Stimulated activated CD4-positive, alpha-beta T cell treated with anti-CD3 and anti-CD28 coated beads, Interleukin-1b, Interleukin-23, amount 100 ng/mL, for 4 hours (primary cell): ENCODE measurements at regions not wholly inside any gene's neighbourhood (a gene's known extent, or its start where the extent isn't known, plus 50 kb on each side); places are given as distances from the start of the nearest gene placed in this dataset.
"Not testable (repeated sequence)": the region's sequence is repeated elsewhere in the genome, so short reads cannot be mapped to it uniquely, and the experiment has no call there.

Experiments
- DNase-seq, 2 donors: peaks; one replicate each; pipeline ENCODE4 v3.0.0-alpha.2; 2020; ENCODE audit warnings: low read depth in 2 of 2

- DNase-seq = not testable (repeated sequence)
These were observed 390.8 kb upstream of the SLC10A2 start for GRCh38 chr13:103457050-103457449.

- no peak for DNase-seq
These were observed 385.4 kb upstream of the SLC10A2 start for GRCh38 chr13:103451656-103452055.

GRCh38 chr13:103443604-103444003 is 377.4 kb upstream of the SLC10A2 start:
- DNase-seq = no peak

GRCh38 chr13:103437651-103438050 is 371.4 kb upstream of the SLC10A2 start:
- no peak for DNase-seq

GRCh38 chr13:103436057-103436654 is 369.9 kb upstream of the SLC10A2 start:
- DNase-seq = no peak

GRCh38 chr13:103431856-103432255 is 365.6 kb upstream of the SLC10A2 start:
- no peak for DNase-seq

GRCh38 chr13:103430368-103430767 is 364.2 kb upstream of the SLC10A2 start:
- no peak for DNase-seq

- DNase-seq = no peak
These were observed 343.8 kb upstream of the SLC10A2 start for GRCh38 chr13:103410002-103410401.

- DNase-seq = no peak
These were observed 340.8 kb upstream of the SLC10A2 start for GRCh38 chr13:103406967-103407366.

GRCh38 chr13:103405297-103405696 is 339.1 kb upstream of the SLC10A2 start:
- no peak for DNase-seq

GRCh38 chr13:103403814-103404213 is 337.6 kb upstream of the SLC10A2 start:
- DNase-seq = no peak

- DNase-seq = no peak
These were observed 337.0 kb upstream of the SLC10A2 start for GRCh38 chr13:103403148-103403740.

- no peak for DNase-seq
These were observed 328.9 kb upstream of the SLC10A2 start for GRCh38 chr13:103395139-103395538.

- DNase-seq = no peak
These were observed 328.4 kb upstream of the SLC10A2 start for GRCh38 chr13:103394618-103395017.

GRCh38 chr13:103391936-103392335 is 325.7 kb upstream of the SLC10A2 start:
- no peak for DNase-seq

- DNase-seq = no peak
These were observed 322.6 kb upstream of the SLC10A2 start for GRCh38 chr13:103388839-103389238.

- no peak for DNase-seq
These were observed 320.1 kb upstream of the SLC10A2 start for GRCh38 chr13:103386341-103386740.

GRCh38 chr13:103373916-103374315 is 307.7 kb upstream of the SLC10A2 start:
- DNase-seq = no peak

GRCh38 chr13:103371271-103371670 is 305.1 kb upstream of the SLC10A2 start:
- no peak for DNase-seq

GRCh38 chr13:103370790-103371189 is 304.6 kb upstream of the SLC10A2 start:
- no peak for DNase-seq

GRCh38 chr13:103358255-103358932 is 292.2 kb upstream of the SLC10A2 start:
- no peak for DNase-seq

GRCh38 chr13:103356226-103356864 is 290.1 kb upstream of the SLC10A2 start:
- DNase-seq = no peak

- no peak for DNase-seq
These were observed 288.0 kb upstream of the SLC10A2 start for GRCh38 chr13:103354171-103354570.
